WTC11 (cell line): ENCODE measurements at regions not wholly inside any gene's neighbourhood (a gene's known extent, or its start where the extent isn't known, plus 50 kb on each side); places are given as distances from the start of the nearest gene placed in this dataset.

Experiments used
- ATAC-seq: fragments of 200-7000 bp; cut with Tn5 transposase; 2 replicates; pipeline ENCODE4 v1.10.0; 2021; ENCODE audit warnings: mild to moderate bottlenecking, moderate library complexity
- CTCF ChIA-PET: fragments of 300-600 bp; sonication (Branson Sonifier 250); formaldehyde crosslinking; loops from one replicate; lab custom pipeline; 2021; ENCODE audit warnings: antibody characterized with exemption; lab: Charles Lee
- POLR2A ChIA-PET: fragments of 350-600 bp; sonication (Branson Sonifier 250); formaldehyde crosslinking; loops from one replicate; lab custom pipeline; 2021; ENCODE audit warnings: antibody characterized with exemption; lab: Charles Lee
- DNase-seq: peaks from one replicate; pipeline ENCODE4 v3.0.0; 2021; ENCODE audit warnings: low spot score
- H3K27ac Mint-ChIP-seq: 2 replicates; pipeline ENCODE4 v1.8.0; 2021; ENCODE audit warnings: mixed read lengths
- H3K27me3 Mint-ChIP-seq: 2 replicates; pipeline ENCODE4 v1.8.0; 2021; ENCODE audit warnings: low read depth, mild to moderate bottlenecking, moderate library complexity, mixed read lengths
- H3K36me3 Mint-ChIP-seq: 2 replicates; pipeline ENCODE4 v1.8.0; 2021; ENCODE audit warnings: mixed read lengths
- H3K4me1 Mint-ChIP-seq: 2 replicates; pipeline ENCODE4 v1.8.0; 2022; ENCODE audit warnings: mixed read lengths
- H3K4me3 Mint-ChIP-seq: 2 replicates; pipeline ENCODE4 v1.8.0; 2021; ENCODE audit warnings: mild to moderate bottlenecking, moderate library complexity, mixed read lengths
- H3K9me3 Mint-ChIP-seq: 2 replicates; pipeline ENCODE4 v1.8.0; 2021; ENCODE audit warnings: mixed read lengths
- ATF1 ChIP-seq: sonication (generic); formaldehyde crosslinking; IDR thresholded peaks from 2 replicates; pipeline ENCODE4 v1.8.1; 2023; ENCODE audit warnings: mild to moderate bottlenecking, moderate library complexity, missing genetic modification reagents
- ATF6 ChIP-seq: sonication (generic); formaldehyde crosslinking; IDR thresholded peaks from 2 replicates; pipeline ENCODE4 v1.8.1; 2023; ENCODE audit warnings: mild to moderate bottlenecking, missing genetic modification reagents
- CBFB ChIP-seq: sonication (generic); formaldehyde crosslinking; IDR thresholded peaks from 2 replicates; pipeline ENCODE4 v1.8.1; 2022; ENCODE audit warnings: mild to moderate bottlenecking, low read depth, missing genetic modification reagents
- CREB1 ChIP-seq: sonication (generic); formaldehyde crosslinking; IDR thresholded peaks from 2 replicates; pipeline ENCODE4 v1.8.0; 2023; ENCODE audit warnings: mild to moderate bottlenecking, missing genetic modification reagents
- E2F1 ChIP-seq: sonication (generic); formaldehyde crosslinking; IDR thresholded peaks from 2 replicates; pipeline ENCODE4 v1.8.0; 2022; ENCODE audit warnings: mild to moderate bottlenecking, missing genetic modification reagents
- E2F4 ChIP-seq: sonication (generic); formaldehyde crosslinking; IDR thresholded peaks from 2 replicates; pipeline ENCODE4 v1.8.1; 2022; ENCODE audit warnings: low read depth, mild to moderate bottlenecking, moderate library complexity, missing genetic modification reagents, borderline replicate concordance
- ELF4 ChIP-seq: sonication (generic); formaldehyde crosslinking; IDR thresholded peaks from 2 replicates; pipeline ENCODE4 v1.8.1; 2022; ENCODE audit warnings: low read depth, mild to moderate bottlenecking, moderate library complexity, missing genetic modification reagents
- GABPB1 ChIP-seq: sonication (generic); formaldehyde crosslinking; IDR thresholded peaks from 2 replicates; pipeline ENCODE4 v1.8.1; 2023; ENCODE audit warnings: mild to moderate bottlenecking, missing genetic modification reagents
- IRF2 ChIP-seq: sonication (generic); formaldehyde crosslinking; IDR thresholded peaks from 2 replicates; pipeline ENCODE4 v1.8.0; 2022; ENCODE audit warnings: low read depth, missing genetic modification reagents, borderline replicate concordance
- NFATC4 ChIP-seq: fragments of 250-450 bp; sonication (Bioruptor Pico); IDR thresholded peaks from 2 replicates; pipeline ENCODE4 v1.9.0; 2021; ENCODE audit warnings: mild to moderate bottlenecking
- NFYB ChIP-seq: sonication (generic); formaldehyde crosslinking; conservative IDR thresholded peaks from 2 replicates; pipeline ENCODE4 v1.8.0; 2022; ENCODE audit warnings: low read depth, missing genetic modification reagents
- NR3C1 ChIP-seq: sonication (generic); formaldehyde crosslinking; conservative IDR thresholded peaks from 2 replicates; pipeline ENCODE4 v1.8.1; 2023; ENCODE audit warnings: low read depth, mild to moderate bottlenecking, missing genetic modification reagents
- PRRX2 ChIP-seq: fragments of 250-450 bp; sonication (Bioruptor Pico); IDR thresholded peaks from 2 replicates; pipeline ENCODE4 v1.8.0; 2021; ENCODE audit warnings: mild to moderate bottlenecking
- RORB ChIP-seq: fragments of 250-450 bp; sonication (Bioruptor Pico); IDR thresholded peaks from 2 replicates; pipeline ENCODE4 v1.9.0; 2021; ENCODE audit warnings: mild to moderate bottlenecking
- SMAD3 ChIP-seq: sonication (generic); formaldehyde crosslinking; IDR thresholded peaks from 2 replicates; pipeline ENCODE4 v1.8.0; 2022; ENCODE audit warnings: missing genetic modification reagents, mild to moderate bottlenecking, borderline replicate concordance
- SP1 ChIP-seq: sonication (generic); formaldehyde crosslinking; conservative IDR thresholded peaks from 2 replicates; pipeline ENCODE4 v1.8.1; 2022; ENCODE audit warnings: missing genetic modification reagents
- TCF7 ChIP-seq: sonication (generic); formaldehyde crosslinking; IDR thresholded peaks from 2 replicates; pipeline ENCODE4 v1.8.0; 2022; ENCODE audit warnings: mild to moderate bottlenecking, low read depth, missing genetic modification reagents, moderate library complexity
- TEAD1 ChIP-seq: sonication (generic); formaldehyde crosslinking; IDR thresholded peaks from 2 replicates; pipeline ENCODE4 v1.8.0; 2022; ENCODE audit warnings: mild to moderate bottlenecking, missing genetic modification reagents
- TP53 ChIP-seq: sonication (generic); formaldehyde crosslinking; IDR thresholded peaks from 2 replicates; pipeline ENCODE4 v1.8.1; 2023; ENCODE audit warnings: mild to moderate bottlenecking, missing genetic modification reagents
- ZBTB21 ChIP-seq: sonication (generic); formaldehyde crosslinking; IDR thresholded peaks from 2 replicates; pipeline ENCODE4 v1.8.1; 2023; ENCODE audit warnings: mild to moderate bottlenecking, missing genetic modification reagents, borderline replicate concordance
- ZNF263 ChIP-seq: sonication (generic); formaldehyde crosslinking; IDR thresholded peaks from 2 replicates; pipeline ENCODE4 v1.8.1; 2022; ENCODE audit warnings: low read depth, mild to moderate bottlenecking, moderate library complexity, missing genetic modification reagents
- ZNF423 ChIP-seq: fragments of 250-450 bp; sonication (Bioruptor Pico); IDR thresholded peaks from 2 replicates; pipeline ENCODE4 v2.1.2; 2022; ENCODE audit warnings: mild to moderate bottlenecking, moderate library complexity
- ZNF671 ChIP-seq: fragments of 250-450 bp; sonication (Bioruptor Pico); IDR thresholded peaks from 2 replicates; pipeline ENCODE4 v1.8.0; 2021; ENCODE audit warnings: mild to moderate bottlenecking
- TF ChIP-seq, protein P1 (sequence below): sonication (generic); formaldehyde crosslinking; IDR thresholded peaks from 2 replicates; pipeline ENCODE4 v1.8.1; 2023; ENCODE audit warnings: mild to moderate bottlenecking, missing genetic modification reagents, moderate library complexity
- TF ChIP-seq, protein P2 (sequence below): fragments of 250-450 bp; sonication (Bioruptor Pico); IDR thresholded peaks from 2 replicates; pipeline ENCODE4 v2.1.2; 2022; ENCODE audit warnings: mild to moderate bottlenecking, moderate library complexity
- TF ChIP-seq, protein P3 (sequence below): sonication (generic); formaldehyde crosslinking; IDR thresholded peaks from 2 replicates; pipeline ENCODE4 v1.8.0; 2022; ENCODE audit warnings: mild to moderate bottlenecking, missing genetic modification reagents
- TF ChIP-seq, protein P4 (sequence below): fragments of 250-450 bp; sonication (Bioruptor Pico); IDR thresholded peaks from 2 replicates; pipeline ENCODE4 v1.8.0; 2021; ENCODE audit warnings: mild to moderate bottlenecking

- Mint-ChIP-seq H3K36me3 (no peaks in the 10 kb centered on the region), H3K9me3 (no peaks in the 10 kb centered on the region)
- TF ChIP-seq GABPB1 (no peak), ATF1 (no peak), ZNF263 (CRISPR knock-in tag) (no peak), SMAD3 (CRISPR knock-in tag) (no peak), RORB (CRISPR knock-in tag) (no peak), E2F4 (CRISPR knock-in tag) (no peak), ELF4 (CRISPR knock-in tag) (no peak)
- TF ChIP-seq, protein P1, sequence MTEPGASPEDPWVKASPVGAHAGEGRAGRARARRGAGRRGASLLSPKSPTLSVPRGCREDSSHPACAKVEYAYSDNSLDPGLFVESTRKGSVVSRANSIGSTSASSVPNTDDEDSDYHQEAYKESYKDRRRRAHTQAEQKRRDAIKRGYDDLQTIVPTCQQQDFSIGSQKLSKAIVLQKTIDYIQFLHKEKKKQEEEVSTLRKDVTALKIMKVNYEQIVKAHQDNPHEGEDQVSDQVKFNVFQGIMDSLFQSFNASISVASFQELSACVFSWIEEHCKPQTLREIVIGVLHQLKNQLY = no peak
- TF ChIP-seq, protein P2, sequence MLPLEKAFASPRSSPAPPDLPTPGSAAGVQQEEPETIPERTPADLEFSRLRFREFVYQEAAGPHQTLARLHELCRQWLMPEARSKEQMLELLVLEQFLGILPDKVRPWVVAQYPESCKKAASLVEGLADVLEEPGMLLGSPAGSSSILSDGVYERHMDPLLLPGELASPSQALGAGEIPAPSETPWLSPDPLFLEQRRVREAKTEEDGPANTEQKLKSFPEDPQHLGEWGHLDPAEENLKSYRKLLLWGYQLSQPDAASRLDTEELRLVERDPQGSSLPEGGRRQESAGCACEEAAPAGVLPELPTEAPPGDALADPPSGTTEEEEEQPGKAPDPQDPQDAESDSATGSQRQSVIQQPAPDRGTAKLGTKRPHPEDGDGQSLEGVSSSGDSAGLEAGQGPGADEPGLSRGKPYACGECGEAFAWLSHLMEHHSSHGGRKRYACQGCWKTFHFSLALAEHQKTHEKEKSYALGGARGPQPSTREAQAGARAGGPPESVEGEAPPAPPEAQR (CRISPR knock-in tag) = no peak
- TF ChIP-seq, all 79 proteins: peak for 0
- no peak for DNase-seq
- CTCF ChIA-PET = interaction anchor here (1.2 kb wide), 1 partner anchor 92 kb away, joined by 3 read pairs; no protein-coding TSS in a partner anchor
- ATAC-seq = no peak
- Mint-ChIP-seq H3K27me3 (no peaks in the 10 kb centered on the region), H3K4me1 (no peaks in the 10 kb centered on the region), H3K27ac (no peak overlapping the region), H3K4me3 (no peak overlapping the region)
- POLR2A ChIA-PET = no interaction called here
These were observed 94.7 kb downstream of the NOG start for GRCh38 chr17:56688151-56688550.

DNA sequence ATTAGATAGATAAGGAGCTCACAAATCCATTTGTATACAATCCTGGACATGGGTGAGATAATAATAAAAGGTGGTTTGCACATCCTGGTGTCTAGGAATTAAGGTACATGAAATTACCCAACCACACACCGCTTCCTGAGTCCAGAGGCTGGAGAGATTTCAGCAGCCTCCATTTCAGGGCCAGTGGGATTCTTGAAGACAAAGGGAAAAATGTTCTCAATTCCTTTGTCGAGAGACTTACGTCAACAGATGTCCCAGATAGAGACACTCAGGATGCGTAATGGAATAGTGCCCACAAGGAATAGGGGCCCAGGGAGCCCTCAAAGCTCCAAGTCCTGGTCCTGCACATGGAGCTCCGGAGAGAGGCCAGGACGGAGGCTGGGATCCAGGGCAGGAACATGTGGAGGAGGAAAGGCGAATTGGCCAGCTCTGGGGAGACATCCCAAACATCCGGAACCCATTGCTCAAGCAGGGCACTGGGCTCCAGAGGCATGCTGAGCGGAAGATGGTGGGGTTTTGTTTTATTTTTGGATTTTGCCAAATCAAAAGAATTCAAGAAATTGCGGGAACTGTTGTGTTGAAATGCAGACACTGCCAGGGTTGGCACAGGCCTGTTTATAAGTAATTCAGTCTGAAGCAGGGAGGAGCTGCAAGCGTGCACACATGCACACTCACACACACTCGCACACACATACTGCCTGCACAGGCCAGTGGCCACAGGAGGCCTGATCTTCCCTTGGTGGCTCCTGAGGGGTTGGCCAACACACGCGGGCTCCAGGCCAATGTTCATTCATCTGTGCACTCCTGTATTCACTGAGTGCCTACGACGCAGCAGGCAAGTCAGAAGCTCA, 97.2 kb downstream of the NOG start:
- TF ChIP-seq SP1 (no peak), ATF6 (CRISPR knock-in tag) (no peak), ZNF671 (no peak), ZNF423 (no peak), TP53 (CRISPR knock-in tag) (no peak), TCF7 (CRISPR knock-in tag) (no peak), ZBTB21 (CRISPR knock-in tag) (no peak), CBFB (CRISPR knock-in tag) (no peak), NFATC4 (CRISPR knock-in tag) (no peak), TEAD1 (no peak), CREB1 (CRISPR knock-in tag) (no peak), PRRX2 (CRISPR knock-in tag) (no peak), E2F1 (no peak), NFYB (CRISPR knock-in tag) (no peak), NR3C1 (CRISPR knock-in tag) (no peak), IRF2 (CRISPR knock-in tag) (no peak), SMAD3 (CRISPR knock-in tag) (no peak)
- TF ChIP-seq, protein P3, sequence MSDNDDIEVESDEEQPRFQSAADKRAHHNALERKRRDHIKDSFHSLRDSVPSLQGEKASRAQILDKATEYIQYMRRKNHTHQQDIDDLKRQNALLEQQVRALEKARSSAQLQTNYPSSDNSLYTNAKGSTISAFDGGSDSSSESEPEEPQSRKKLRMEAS (CRISPR knock-in tag) = no peak
- TF ChIP-seq, protein P4, sequence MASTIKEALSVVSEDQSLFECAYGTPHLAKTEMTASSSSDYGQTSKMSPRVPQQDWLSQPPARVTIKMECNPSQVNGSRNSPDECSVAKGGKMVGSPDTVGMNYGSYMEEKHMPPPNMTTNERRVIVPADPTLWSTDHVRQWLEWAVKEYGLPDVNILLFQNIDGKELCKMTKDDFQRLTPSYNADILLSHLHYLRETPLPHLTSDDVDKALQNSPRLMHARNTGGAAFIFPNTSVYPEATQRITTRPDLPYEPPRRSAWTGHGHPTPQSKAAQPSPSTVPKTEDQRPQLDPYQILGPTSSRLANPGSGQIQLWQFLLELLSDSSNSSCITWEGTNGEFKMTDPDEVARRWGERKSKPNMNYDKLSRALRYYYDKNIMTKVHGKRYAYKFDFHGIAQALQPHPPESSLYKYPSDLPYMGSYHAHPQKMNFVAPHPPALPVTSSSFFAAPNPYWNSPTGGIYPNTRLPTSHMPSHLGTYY (CRISPR knock-in tag) = no peak
- Mint-ChIP-seq H3K4me3 (no peak overlapping the region), H3K36me3 (no peaks in the 10 kb centered on the region), H3K9me3 (no peaks in the 10 kb centered on the region), H3K27me3 (no peaks in the 10 kb centered on the region), H3K27ac (no peak overlapping the region; the same call in 1 of the 2 replicates), H3K4me1 (no peaks in the 10 kb centered on the region)
- ChIA-PET POLR2A (no interaction called here), CTCF (interaction anchor here (1.0 to 1.1 kb wide), 2 partner anchors 12 to 90 kb away, joined by 3 read pairs; no protein-coding TSS in a partner anchor)
- ATAC-seq (no peak), DNase-seq (no peak)
